Right kidney (tissue), 1 donor: ENCODE measurements at regions not wholly inside any gene's neighbourhood (a gene's known extent, or its start where the extent isn't known, plus 50 kb on each side); places are given as distances from the start of the nearest gene placed in this dataset.

Experiments
- DNase-seq: peaks from one replicate; pipeline ENCODE4 v3.0.0-alpha.2; 2016

DNA sequence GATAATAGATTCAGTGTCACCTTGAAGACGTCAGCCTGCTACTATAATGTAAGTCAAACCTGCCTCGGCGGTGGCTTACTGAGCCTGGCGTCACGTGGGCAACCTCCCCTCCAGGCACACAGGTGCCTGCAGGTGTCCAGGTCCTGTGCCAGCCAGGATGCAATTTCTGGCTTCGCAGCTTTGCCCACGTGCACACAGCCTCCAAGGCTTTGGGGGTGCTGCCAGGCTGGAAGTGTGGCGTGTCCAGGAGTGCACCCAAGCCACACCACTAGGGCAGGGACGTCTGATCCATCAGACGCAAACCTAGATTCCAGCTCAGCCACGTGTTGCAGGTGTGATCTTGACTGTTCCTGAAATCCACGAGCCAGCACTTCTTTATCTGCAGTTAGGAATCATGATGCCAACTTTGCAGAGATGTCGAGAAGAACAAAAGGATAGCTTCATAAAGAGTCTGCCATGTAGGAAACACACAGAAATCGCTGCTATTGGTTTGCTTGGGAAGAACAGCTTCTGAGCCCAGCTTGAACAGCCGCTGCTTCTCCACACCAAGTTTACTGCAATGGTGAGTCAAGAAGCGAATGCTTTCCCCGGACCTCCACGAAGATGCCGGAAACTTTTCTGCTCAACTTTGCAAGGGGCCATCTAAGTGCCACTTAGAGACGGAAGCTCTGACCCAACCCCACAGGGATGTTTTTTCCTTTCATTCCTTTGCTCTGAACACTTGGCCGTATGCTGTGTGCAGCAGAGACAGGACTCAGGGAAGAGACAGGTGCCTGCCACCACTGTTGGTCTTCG is 84.2 kb upstream of the SALL3 start:
- DNase-seq, result no peak

- DNase-seq, result no peak
Observed at GRCh38 chr18:78896111-78896905, 83.3 kb upstream of the SALL3 start.

DNA sequence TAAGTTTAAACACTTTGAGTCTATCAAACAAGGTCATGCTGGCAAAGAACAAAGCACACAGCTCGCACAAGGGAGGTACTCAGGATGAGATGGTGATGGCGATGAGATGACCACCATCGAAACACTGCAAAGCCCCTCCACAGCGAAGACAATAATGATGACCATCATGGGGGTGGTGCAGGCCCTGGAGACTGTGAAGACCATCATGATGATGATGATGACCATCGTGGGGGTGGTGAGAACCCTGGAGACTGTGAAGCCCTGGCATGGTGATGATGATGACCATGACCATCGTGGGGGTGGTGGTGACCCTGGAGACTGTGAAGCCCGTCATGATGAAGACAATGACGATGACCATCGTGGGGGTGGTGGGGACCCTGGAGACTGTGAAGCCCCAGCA is 81.6 kb upstream of the SALL3 start:
- DNase-seq, result no peak

- DNase-seq, result no peak
Observed at GRCh38 chr18:78898635-78899034, 81.0 kb upstream of the SALL3 start.

DNA sequence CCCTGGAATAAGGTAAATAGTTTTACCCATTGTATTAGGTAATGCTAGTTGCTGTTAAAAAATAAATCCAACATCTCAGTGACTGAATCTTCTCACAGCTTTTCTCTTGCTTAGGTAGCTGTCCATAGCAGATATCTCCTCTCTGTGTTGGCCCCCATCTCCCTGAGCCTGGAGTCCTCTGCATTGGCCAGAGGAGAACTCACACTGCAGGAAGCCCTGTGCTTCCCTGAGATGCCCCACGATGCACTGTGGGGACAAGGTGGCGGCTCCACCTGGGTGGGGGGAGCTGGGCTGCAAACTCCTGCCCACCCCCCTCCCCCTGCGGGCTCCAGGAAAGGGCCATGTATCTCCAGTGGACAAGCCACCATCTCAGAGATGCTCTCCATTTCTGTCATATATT is 80.4 kb upstream of the SALL3 start:
- no peak for DNase-seq

DNA sequence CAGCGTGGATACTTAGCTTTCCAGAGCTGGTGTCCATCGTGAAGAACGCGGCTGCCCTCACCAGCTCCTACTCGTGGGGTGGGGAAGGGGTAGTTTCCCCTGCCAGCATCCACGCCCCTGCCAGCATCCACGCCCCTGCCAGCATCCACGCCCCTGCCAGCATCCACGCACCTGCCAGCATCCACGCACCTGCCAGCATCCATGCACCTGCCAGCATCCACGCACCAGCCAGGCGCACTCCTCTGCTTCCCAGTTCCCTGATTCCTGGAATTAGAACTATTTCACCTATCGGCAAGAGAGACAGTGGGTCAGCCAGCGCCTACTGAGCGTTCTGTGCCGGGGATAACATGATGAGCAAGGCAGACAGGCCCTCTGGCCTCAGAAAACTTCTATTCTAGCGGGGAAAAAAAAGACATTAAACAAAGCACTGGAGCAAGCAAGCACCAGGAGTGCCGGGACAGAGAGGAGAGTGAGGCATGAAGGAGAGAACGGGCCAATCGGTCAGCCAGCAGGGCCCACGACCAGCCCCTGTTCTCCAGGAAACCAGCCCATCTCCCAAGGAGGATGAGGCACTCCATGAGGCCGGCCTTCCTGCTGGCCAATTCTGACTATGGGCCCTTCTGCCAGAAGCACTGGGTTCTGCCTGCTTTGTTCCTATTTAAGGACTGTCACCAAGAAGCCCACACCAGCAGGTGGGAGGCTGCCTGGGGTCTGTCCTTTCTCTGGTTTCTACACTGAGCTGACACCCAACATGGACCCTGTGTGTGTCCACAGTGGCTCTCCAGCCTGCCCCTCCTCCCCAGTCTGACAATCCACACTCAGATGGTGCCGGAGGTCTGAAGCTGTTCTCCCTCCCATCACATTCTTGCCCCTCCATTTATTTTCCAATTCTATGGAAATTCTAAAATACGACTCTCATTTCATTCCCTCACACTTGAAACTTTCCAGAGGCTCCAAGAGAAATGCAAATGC is 78.4 kb upstream of the SALL3 start:
- DNase-seq, result no peak

GRCh38 chr18:78901923-78902794 is 77.5 kb upstream of the SALL3 start:
- no peak for DNase-seq

GRCh38 chr18:78902795-78903435 is 76.7 kb upstream of the SALL3 start:
- no peak for DNase-seq

DNA sequence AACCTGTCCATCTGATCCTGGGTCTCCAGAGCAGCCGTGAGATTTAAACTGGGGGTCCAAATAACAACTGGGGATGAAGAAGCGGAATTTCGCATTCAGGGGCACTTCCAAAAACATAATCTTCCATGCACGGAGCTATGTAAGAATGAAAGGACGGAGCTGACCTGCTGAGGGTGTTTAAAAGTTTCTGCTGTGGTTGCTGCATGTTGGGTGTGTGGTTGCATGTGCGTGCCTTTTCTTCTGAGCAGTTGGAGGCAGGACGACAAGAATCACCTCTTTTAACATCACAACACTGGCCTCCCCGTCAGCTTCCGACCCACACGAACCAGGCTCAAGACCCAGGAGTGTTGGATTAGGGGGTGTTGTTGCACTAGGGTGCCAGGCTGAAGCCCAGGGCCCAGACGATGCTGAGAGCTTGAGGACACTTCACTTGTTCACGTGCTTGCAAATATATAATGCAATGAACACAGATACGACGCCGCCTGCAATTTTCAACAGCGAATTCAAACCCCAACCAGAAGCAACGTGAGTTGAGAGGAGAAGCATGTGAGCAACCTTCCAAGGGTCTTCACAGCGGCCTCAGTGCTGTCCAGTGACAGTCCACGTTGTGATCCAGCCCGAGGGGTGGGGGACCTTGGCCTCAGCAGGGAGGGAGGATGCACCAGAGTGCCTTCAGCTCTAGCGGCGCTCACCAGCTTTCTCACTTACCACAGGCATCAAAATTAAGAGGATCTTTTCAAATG is 76.0 kb upstream of the SALL3 start:
- no peak for DNase-seq

DNA sequence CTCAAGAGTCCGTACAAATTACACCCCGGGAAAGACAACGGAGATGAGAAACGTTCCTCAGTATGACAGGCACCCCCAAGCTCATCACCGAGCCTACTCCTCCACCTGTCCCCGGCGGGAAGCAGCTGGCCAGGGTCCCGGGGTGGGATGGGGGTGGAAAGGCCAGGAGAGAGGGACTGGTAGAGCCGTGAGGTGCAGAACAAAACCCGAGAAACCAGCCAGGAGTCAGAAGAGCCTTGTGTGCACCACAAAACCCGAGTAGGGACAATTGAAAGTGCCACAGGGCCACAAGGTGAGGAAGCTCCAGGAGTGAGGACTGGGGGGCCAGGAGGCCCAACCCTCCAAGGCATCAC is 75.5 kb upstream of the SALL3 start:
- DNase-seq, result no peak

- DNase-seq, result no peak
Observed at GRCh38 chr18:78905334-78905733, 74.3 kb upstream of the SALL3 start.

DNA sequence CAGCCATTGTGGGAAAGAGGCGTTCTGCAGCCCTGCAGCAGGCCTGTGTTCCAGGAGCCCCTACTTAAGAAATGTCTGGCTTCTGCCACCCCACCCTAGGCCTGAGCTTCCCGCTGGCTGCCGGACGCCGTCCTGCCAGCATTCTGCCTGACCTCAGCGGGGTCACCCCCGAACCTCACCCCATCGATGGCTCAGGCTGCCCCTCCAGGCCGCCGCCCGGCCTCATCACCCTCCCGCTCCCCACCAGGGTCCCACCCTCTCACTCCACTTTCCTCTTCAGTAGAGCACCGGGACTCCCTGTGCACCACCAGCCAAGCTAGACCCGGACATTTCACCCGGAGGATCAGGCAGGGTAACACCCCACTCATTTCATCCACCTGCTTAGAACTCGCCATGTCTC is 73.6 kb upstream of the SALL3 start:
- no peak for DNase-seq

DNA sequence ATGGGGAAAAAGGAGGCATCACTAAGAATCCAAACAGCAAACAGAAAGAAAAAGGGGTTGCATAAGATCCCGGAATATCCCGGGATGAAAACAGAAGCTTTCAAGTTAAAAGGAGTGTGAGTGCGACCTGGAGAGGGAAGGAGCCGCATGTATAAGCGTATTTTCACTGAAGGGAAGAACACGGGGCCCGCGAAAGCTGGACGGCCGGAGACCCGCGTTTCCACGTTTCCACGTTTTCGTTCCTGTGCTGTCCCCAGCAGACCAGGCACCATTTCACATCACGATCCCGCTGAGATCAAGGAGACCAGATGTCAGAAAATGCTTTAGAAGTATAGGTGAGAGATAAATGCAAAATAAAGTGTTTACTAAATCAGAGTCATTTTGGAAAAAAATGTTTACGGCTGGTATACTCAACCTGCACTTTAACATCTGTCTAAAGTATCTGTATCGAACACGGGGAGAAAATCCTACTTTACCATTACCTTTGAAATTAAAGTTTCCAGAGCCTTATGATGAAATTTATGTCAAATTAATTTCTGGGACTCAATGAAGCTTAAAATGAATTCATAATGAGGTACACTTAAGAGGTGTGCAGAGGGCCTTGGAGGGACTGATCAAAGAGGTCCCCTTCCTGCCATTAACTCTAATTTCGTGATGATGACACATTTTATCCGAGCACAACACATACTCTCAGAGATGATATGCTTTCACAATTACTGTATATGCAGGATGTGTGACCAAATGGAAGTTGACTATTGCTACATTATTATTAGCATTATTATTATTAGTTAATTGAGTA is 71.0 kb upstream of the SALL3 start:
- no peak for DNase-seq

- no peak for DNase-seq
Observed at GRCh38 chr18:78911751-78912283, 67.8 kb upstream of the SALL3 start.

DNA sequence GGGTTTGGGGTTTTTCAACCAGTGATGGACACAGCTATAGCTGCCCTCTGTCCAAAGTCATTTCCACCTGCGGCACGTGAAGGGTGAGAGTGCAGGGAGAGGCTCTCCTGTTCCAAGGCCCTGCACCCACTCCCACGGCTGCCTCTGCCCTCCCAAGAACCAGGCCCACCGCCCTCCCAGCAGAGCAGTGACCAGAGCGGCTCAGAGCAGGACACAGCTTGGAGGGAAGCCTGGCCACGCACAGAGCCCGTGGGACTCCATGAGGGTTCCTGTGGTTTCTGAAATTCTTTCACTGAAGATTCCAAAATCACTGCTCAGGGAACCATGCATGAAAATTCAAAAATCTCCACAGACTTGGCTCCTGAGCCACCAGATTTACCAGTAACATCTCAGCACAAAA is 67.3 kb upstream of the SALL3 start:
- DNase-seq, result no peak

GRCh38 chr18:78912844-78913243 is 66.8 kb upstream of the SALL3 start:
- DNase-seq, result no peak

- no peak for DNase-seq
Observed at GRCh38 chr18:78913395-78913794, 66.2 kb upstream of the SALL3 start.

GRCh38 chr18:78913830-78914231 is 65.8 kb upstream of the SALL3 start:
- no peak for DNase-seq

DNA sequence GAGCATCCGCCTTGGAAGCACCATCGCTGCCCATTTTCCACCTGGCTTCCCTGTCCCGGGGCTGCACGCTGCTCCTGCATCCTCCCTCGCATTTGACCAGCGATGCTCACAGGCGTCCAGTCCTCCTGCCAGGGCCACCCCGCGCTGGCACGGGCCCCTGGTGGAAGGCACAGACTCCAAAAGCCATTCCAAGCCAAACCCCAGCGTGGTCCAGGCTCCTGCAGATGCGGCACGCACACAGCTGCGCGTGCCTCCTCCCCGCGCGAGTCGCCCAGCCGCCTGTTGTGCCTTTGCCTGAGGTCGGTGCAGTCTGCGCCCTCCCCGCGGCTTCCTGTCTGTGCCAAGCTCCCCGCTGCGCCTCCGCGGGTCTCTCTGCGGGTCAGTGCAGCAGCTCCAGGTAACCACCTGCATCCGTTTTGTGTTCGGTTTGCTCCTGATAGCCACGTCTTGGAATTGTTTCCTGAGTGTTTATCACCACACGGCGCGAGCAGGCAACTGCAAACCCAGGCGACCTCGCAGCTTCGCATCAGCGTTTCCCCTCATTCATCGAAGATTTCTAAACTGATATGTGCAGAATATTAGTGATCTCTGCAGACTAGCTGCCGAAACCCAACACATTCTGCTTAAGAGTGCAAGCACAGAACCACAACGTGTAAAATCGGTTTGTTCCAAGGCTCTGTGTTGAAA is 65.2 kb upstream of the SALL3 start:
- DNase-seq, result no peak
